Activated T-cell treated with anti-CD3 and anti-CD28 coated beads for 48 hours (primary cell): ENCODE measurements at regions not wholly inside any gene's neighbourhood (a gene's known extent, or its start where the extent isn't known, plus 50 kb on each side); places are given as distances from the start of the nearest gene placed in this dataset.

Experiments
- DNase-seq: peaks from one replicate; pipeline ENCODE4 v3.0.0-alpha.2; 2020; ENCODE audit warnings: low read depth

DNA sequence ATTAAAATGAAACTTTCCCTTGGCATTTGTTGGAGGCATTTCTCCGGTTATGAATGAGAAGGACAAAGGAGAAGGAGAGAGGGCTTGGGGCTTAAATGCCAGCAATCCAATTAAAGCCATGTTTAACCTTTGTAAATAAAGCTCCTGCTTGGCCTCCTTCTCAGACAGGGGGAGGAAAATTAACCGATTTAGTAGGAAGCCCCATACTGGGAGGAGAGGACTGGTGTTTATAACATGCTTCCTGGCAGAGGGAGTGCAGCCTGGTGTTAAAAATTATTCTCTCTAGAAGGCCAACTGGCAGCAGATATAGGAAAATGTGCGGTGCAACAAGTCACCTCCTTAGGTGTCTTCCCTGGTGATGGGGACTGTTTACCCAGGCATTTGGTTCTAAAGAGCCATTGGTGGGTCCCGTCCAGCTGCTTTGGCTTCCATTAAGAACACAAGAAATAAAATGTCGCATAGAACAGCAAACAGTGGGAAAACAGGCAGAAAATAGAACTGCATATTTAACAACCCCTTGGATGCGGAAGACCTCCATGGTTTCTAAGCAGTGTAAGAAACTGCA lies 846.5 kb downstream of the TYW1 start:
- DNase-seq, result no peak

DNA sequence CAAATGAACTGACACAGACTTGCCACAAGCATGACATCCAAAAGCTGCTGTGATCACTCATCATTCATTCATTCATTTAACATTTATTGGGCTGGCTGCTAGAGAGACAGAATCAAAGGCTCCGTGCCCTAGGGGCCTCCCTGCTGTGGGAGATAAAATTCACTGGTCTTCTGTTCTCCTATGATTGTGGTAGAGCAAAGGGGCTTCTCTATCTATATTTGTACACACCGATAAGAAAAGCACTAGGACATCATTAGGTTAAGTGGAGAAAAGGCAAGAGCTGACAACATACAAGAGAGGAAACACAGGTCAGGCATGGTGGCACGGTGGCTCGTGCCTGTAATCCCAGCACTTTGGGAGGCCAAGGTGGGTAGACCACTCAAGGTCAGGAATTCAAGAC lies 847.0 kb downstream of the TYW1 start:
- no peak for DNase-seq

DNA sequence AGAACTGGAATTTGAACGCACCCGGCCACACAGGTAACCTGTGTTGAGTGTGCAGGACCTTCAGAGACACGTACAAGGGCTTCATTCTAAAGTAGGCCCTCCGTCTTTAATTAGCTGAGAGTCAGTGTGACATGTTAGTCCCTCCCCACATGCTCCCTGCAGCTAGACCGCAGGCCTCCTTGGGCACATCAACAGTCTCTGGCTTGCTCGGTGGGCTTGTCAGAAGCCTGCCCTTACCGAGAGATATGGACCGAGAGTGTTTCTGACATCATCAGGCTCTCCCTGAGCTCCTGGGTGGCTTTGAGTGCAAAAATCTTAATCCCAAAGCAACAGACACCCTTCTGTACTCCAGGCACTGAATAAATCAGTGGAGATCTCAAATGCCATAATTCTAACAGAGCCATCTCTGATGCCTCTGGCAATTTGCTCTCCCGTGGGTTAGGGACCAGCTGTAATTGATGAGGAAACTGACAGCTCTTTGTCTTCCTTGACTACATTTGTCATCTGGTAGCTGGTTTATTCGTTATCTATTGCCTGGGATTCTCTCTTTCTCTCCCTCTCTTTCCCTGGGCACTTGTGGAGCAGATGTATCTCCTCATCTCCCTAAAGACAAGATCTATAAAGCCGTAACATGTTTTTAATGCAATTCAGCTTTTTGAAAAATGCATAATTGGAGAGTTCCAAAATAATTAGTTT lies 850.6 kb downstream of the TYW1 start:
- DNase-seq, result no peak

DNA sequence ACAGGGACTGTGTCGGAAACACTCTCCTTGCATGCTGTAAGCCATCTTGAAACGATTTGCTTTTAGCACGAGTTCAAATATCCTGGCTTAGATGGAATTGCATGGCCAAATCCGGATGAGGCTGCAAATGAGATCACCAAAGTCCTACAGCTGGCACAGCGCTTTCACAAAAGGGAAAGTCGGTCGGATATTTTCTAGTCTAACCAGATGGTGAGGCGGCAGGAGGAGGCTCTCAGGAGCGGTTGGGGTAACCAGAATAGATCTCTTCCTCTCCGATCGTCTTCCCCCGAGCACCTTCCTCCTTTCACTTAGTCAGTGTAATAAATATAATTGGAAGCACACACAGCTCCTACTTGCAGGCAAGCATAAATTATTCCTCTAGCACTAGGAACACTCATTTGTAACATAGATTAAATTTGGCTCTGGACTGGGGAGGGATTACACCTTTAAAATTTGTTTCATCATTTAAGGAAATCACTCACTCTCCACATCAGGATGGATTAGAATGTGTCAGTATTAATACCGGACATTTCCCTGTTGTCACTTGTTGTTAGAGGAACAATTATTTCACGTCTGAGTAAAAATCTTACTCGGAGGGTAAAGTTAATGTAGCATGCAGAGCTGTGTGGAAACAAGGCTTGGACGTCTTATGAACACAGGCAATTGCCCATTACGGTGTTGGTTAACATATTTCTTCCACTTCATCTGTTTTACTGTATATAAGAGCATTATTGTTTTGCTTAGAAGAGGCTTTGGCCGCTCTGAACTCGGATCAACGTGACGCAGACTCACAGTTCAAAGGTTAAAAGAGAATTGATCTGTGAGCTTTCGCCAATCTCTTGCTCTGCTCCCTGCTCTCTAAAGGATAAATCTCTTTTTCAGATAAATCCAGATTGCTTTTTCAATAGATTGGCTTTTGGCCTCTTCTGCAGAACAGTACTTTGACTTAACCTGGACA lies 857.9 kb downstream of the TYW1 start:
- DNase-seq, result no peak

DNA sequence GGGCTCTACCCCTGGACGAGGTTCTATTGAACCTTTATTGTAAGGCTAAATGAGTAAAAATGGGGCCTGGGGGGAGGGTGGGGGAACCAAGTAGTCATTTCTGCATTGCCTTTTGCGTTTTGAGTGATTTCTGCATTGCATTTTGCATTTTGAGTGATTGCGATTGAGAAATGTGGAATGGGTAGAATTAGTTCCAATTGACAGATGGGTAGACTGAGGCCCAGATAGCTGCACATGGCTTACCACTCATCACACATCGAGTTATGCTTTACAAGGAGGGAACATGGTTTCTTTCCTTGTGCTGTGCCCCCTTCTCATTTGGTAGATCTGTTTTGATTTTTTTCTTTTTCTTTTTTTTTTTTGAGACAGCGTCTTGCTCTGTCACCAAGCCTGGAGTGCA lies 858.7 kb downstream of the TYW1 start:
- DNase-seq, result no peak

DNA sequence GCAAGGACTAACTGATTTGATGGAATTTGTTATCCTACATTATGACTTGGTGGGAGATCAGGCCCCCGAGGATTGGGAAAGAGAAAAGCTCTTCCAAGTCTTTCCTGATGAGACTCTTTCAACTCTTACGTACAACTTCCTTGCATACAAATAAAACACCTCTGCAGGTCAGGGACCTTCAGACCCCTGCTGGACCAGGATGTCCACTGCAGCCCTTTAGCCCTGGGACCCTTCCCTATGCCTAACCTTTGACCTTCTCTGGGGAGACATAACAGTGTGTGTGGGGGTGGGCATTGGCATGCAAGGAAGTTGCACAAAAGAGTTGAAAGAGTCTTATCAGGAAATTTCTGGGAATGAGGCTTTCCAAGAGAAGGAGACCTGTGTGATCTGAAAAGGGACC lies 859.4 kb downstream of the TYW1 start:
- no peak for DNase-seq

GRCh38 chr7:67857698-67858097 lies 861.1 kb downstream of the TYW1 start:
- no peak for DNase-seq

GRCh38 chr7:67858931-67859330 lies 862.3 kb downstream of the TYW1 start:
- DNase-seq, result no peak

DNA sequence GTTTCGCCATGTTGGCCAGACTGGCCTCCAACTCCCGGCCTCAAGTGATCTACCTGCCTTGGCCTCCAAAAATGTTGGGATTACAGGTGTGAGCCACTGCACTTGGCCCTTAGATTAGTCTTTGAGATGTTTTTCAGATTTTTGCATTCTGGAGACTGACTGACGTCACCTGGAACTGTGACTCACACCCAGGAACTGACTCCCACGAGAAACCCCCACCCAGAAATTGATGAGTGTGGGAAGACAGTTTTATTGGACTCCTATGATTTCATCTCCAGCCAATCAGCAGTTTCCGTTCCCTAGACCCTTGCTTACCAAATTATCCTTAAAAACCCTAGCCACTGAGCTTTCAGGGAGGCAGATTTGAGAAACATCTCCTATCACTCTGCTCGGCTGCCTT lies 867.3 kb downstream of the TYW1 start:
- DNase-seq, result no peak

DNA sequence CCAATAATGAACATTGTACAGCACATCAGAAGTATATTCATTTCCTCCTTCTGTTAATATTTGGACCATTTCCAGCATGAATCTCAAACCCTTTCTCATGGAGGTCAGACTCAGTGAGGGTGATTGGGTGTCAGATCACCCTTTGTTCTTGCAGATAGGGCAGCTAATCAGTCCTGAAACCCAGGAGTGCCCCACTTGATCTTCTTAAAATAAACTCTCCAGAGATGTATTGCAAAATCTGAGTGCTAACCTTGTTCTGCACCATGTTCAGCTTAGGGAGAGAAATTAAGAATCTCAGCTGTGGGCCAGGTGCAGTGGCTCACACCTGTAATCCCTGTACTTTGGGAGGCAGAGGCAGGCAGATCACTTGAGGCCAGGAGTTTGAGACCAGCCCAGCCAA lies 869.4 kb downstream of the TYW1 start:
- no peak for DNase-seq

- DNase-seq, result no peak
Observed at GRCh38 chr7:67866812-67867211, 870.2 kb downstream of the TYW1 start.

DNA sequence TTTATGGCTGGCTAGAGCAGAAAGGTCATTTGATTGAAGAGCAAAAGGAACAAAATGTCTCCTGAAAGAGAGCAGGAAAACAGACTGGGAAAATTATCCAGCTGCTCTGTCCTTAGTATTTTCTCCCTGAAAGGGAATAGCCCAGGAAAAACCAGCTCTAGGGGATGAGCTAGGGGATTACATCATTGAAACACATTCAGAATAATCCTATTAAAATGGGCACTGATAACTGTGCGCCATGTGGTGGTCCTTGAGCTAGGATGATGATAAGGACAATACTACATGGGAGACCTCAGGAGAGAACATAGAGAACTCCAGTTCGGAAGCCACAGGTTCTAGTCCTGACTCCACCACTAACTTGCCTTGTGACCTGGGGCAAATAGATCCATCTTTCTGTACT lies 873.8 kb downstream of the TYW1 start:
- no peak for DNase-seq

DNA sequence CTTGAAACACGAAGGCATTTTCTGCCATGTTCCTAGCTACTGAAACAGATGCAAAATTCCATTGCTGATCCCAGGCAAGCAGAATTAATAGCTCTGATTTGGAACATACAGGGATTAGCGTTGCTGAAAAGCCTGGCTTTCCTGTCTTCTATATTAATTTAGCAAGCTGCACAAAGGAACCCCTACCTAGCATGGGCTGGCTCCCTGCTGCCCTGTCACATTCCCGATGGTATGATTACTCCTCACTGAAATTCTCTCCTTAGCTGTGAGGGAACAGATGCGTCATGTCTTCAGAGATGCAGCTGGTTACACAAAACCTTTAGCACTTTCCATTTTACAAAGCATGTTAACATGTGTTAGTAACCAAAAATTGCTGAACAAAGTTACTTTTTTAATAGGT lies 878.9 kb downstream of the TYW1 start:
- DNase-seq, result no peak

GRCh38 chr7:67878808-67879207 lies 882.2 kb downstream of the TYW1 start:
- no peak for DNase-seq

- no peak for DNase-seq
Observed at GRCh38 chr7:67882843-67883242, 886.2 kb downstream of the TYW1 start.

DNA sequence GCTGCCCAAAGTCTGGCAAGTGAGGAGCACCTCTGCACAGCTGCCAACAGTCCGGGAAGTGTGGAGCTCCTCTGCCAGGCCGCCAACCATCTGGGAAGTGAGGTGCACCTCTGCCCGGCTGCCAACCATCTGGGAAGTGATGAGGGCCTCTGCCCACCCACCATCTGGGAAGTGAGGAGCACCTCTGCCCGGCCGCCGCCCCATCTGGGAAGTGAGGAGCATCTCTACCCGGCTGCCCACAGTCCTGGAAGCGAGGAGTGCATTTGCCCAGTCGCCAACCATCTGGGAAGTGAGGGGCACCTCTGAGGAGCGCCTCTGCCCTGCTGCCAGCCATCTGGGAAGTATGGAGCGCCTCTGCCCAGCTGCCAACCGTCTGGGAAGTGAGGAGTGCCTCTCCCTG lies 893.7 kb downstream of the TYW1 start:
- DNase-seq, result no peak

GRCh38 chr7:67894746-67895145 lies 898.1 kb downstream of the TYW1 start:
- DNase-seq, result no peak

GRCh38 chr7:67896721-67897120 lies 900.1 kb downstream of the TYW1 start:
- no peak for DNase-seq

DNA sequence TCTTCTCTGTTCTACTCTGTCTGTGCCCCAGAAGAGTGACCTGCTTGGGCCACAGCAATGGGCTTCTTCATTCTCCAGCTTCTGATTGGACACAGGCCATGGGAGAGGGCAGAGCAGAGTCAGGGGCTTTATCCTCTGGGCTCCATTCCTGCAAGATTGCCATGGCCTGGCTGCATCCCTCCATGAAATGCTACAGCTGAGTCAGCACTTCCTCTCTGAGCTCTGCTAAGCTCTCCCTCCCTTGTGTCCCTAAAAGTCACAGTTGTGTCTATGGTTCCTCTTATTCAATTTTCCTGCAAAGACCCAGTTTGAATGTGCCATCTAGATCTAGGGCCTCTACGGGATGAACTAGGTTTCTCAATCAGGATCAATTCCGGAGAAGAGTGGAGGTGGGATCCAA lies 903.8 kb downstream of the TYW1 start:
- DNase-seq, result no peak

DNA sequence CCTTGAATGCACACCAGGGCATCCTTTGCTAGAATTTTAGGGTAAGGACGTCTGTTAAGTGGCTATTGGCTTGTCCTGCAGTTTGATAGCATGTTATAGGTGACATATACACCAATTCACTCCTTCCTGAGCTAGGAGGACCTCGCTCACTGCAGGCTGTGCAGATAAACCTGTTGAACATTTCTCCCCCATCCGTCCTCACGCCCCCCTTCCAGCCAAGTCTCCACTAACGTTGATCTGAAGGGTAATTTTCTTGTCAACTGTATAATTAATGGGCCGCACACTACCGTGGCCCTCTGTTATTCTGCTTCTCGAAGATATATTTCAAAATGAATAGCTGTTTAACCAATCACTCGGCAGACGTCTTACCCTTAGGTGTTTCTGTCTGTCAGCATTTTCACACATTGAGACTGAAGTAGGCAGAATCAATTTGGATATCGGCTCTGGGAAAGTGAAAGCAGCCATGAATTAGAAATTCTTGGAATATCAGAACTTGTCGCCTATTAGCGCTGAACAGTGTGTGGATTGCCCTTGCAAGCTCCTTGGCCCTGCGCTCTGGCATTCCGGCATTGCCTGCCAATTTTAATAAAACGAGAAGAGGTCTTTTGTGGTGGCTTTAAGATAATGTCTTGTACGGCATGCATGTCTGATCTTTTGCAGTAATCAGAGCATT lies 905.3 kb downstream of the TYW1 start:
- no peak for DNase-seq

- DNase-seq, result no peak
Observed at GRCh38 chr7:67907792-67908191, 911.2 kb downstream of the TYW1 start.

GRCh38 chr7:67912437-67912836 lies 915.8 kb downstream of the TYW1 start:
- DNase-seq, result no peak

DNA sequence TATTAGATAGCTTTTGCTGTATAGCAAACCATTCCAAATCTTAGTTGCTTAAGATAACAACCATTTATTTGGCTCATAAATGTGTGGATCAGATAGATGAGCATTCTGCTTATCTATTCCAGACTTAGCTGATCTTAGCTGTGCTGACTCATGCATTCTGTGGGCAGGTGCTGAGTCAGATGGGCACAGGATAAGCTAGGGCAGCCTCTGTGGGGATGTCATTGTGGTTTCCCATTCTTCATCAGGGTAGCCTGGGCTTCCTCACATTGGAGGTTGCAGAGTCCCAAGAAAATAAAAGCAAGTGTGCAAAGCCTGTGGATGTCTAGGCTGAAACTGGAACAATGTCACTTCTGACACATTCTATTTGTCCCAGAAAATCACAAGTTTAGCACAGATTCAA lies 917.0 kb downstream of the TYW1 start:
- DNase-seq, result no peak
